Keratinocyte (primary cell): ENCODE measurements at regions not wholly inside any gene's neighbourhood (a gene's known extent, or its start where the extent isn't known, plus 50 kb on each side); places are given as distances from the start of the nearest gene placed in this dataset.
"Not testable (repeated sequence)": the region's sequence is repeated elsewhere in the genome, so short reads cannot be mapped to it uniquely, and the experiment has no call there.

ENCODE experiments used
- EZH2 ChIP-seq: IDR thresholded peaks from one replicate; pipeline ENCODE4 v1.6.1; 2012; ENCODE audit warnings: inconsistent platforms, mild to moderate bottlenecking, low read length, moderate library complexity
- TF ChIP-seq, protein P1 (sequence below), 3 experiments: IDR thresholded peaks in 1 of 3; conservative IDR thresholded peaks in 1 of 3; optimal IDR thresholded peaks in 1 of 3; 2 replicates in 2 of 3; 3 replicates in 1 of 3; pipeline versions ENCODE3 to v1.5.1; 2011; ENCODE audit warnings: low read length in 3 of 3, mild to moderate bottlenecking in 3 of 3, moderate library complexity in 2 of 3, control low read depth in 1 of 3, inconsistent platforms in 1 of 3; ENCODE audit not compliant: insufficient read depth in 2 of 3; ENCODE audit errors: extremely low read depth in 1 of 3

DNA sequence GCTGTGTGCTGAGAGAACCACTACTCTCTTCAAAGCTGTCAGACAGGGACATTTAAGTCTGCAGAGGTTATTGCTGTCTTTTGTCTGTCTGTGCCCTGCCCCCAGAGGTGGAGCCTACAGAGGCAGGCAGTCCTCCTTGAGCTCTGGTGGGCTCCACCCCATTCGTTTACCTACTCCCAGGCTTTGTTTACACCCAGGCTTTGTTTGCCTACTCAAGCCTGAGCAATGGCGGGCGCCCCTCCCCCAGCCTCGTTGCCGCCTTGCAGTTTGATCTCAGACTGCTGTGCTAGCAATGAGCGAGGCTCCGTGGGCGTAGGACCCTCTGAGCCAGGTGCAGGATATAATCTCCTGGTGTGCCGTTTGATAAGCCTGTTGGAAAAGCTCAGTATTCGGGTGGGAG is 386.8 kb upstream of the ZMIZ1 start:
- TF ChIP-seq, protein P1, sequence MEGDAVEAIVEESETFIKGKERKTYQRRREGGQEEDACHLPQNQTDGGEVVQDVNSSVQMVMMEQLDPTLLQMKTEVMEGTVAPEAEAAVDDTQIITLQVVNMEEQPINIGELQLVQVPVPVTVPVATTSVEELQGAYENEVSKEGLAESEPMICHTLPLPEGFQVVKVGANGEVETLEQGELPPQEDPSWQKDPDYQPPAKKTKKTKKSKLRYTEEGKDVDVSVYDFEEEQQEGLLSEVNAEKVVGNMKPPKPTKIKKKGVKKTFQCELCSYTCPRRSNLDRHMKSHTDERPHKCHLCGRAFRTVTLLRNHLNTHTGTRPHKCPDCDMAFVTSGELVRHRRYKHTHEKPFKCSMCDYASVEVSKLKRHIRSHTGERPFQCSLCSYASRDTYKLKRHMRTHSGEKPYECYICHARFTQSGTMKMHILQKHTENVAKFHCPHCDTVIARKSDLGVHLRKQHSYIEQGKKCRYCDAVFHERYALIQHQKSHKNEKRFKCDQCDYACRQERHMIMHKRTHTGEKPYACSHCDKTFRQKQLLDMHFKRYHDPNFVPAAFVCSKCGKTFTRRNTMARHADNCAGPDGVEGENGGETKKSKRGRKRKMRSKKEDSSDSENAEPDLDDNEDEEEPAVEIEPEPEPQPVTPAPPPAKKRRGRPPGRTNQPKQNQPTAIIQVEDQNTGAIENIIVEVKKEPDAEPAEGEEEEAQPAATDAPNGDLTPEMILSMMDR (optimal IDR thresholded peaks at IDR 0.05 in 1 of 3, IDR thresholded peaks at IDR 0.05 in 1 of 3, conservative IDR thresholded peaks at IDR 0.05 in 1 of 3; ENCODE audit: extremely low read depth in 1 of 3, insufficient read depth in 2 of 3, low read length in 3 of 3): not testable (repeated sequence)
- TF ChIP-seq EZH2: not testable (repeated sequence)
